Body of pancreas (tissue), 4 donors: ENCODE measurements at regions not wholly inside any gene's neighbourhood (a gene's known extent, or its start where the extent isn't known, plus 50 kb on each side); places are given as distances from the start of the nearest gene placed in this dataset.

Experiments
- POLR2A ChIP-seq, 3 donors: fragments of 450-650 bp; IDR thresholded peaks; one replicate each; pipeline ENCODE4 v1.6.1; 2016; ENCODE audit warnings: antibody characterized with exemption in 3 of 3, mild to moderate bottlenecking in 2 of 3
- TF ChIP-seq, protein P1 (sequence below), 7 experiments: fragments of 450-650 bp in 4 of 7; fragments of 200-600 bp in 3 of 7; sonication (generic) in 3 of 7; IDR thresholded peaks; one replicate each; pipeline ENCODE4 v1.5.1; 2016 to 2019; ENCODE audit warnings: antibody characterized with exemption in 7 of 7

DNA sequence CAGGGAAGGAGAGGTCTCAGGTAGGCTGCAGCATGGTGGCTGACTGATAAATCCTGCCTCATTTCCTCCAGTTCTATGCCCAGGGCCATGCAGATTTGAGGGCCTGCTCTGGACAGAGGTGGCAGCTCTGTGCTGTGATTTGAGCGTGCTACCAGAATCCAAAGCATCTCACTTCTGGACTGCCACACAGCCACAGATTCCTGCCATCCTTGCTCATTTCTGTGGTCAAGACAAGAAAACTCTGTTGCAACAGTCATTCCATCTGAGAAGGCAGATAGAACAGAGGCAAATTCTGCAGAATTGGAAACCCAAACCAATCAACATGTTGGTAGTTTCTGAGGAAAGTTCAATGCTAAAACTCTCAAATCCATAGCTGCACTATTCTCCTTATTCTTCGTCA, 102.8 kb upstream of the GALNT2 start:
- TF ChIP-seq, protein P1, sequence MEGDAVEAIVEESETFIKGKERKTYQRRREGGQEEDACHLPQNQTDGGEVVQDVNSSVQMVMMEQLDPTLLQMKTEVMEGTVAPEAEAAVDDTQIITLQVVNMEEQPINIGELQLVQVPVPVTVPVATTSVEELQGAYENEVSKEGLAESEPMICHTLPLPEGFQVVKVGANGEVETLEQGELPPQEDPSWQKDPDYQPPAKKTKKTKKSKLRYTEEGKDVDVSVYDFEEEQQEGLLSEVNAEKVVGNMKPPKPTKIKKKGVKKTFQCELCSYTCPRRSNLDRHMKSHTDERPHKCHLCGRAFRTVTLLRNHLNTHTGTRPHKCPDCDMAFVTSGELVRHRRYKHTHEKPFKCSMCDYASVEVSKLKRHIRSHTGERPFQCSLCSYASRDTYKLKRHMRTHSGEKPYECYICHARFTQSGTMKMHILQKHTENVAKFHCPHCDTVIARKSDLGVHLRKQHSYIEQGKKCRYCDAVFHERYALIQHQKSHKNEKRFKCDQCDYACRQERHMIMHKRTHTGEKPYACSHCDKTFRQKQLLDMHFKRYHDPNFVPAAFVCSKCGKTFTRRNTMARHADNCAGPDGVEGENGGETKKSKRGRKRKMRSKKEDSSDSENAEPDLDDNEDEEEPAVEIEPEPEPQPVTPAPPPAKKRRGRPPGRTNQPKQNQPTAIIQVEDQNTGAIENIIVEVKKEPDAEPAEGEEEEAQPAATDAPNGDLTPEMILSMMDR (IDR thresholded peaks at IDR 0.05) = no peak
- TF ChIP-seq POLR2A (IDR thresholded peaks at IDR 0.05) = no peak
